Neural crest cell (in vitro differentiated cells): ENCODE measurements at regions not wholly inside any gene's neighbourhood (a gene's known extent, or its start where the extent isn't known, plus 50 kb on each side); places are given as distances from the start of the nearest gene placed in this dataset.

Experiments used
- DNase-seq: peaks from one replicate; pipeline ENCODE4 v3.0.0; 2021; ENCODE audit warnings: low read depth, mixed read lengths, low spot score
- H3K27ac Mint-ChIP-seq: one replicate; pipeline ENCODE4 v1.8.0; 2021; ENCODE audit warnings: mild to moderate bottlenecking, mixed read lengths; ENCODE audit not compliant: unreplicated experiment
- H3K27me3 Mint-ChIP-seq: 2 replicates; pipeline ENCODE4 v1.8.0; 2021; ENCODE audit warnings: low read depth, mild to moderate bottlenecking, mixed read lengths
- H3K36me3 Mint-ChIP-seq: 2 replicates; pipeline ENCODE4 v1.8.0; 2021; ENCODE audit warnings: low read depth, mild to moderate bottlenecking, mixed read lengths
- H3K4me1 Mint-ChIP-seq: 2 replicates; pipeline ENCODE4 v1.8.0; 2021; ENCODE audit warnings: mixed read lengths
- H3K4me3 Mint-ChIP-seq: one replicate; pipeline ENCODE4 v1.8.0; 2021; ENCODE audit warnings: mild to moderate bottlenecking, mixed read lengths
- H3K9me3 Mint-ChIP-seq: 2 replicates; pipeline ENCODE4 v1.8.0; 2021; ENCODE audit warnings: mixed read lengths
- CTCF ChIP-seq: fragments of 200-600 bp; sonication (generic); conservative IDR thresholded peaks from 2 replicates; pipeline ENCODE4 v1.5.0; 2021; ENCODE audit warnings: antibody characterized with exemption, mild to moderate bottlenecking

- peaks cover 2% of the 10 kb centered on the region for H3K27me3 Mint-ChIP-seq
- H3K9me3 Mint-ChIP-seq = no peaks in the 10 kb centered on the region
- H3K4me1 Mint-ChIP-seq = peaks cover 23% of the 10 kb centered on the region
- H3K27ac Mint-ChIP-seq = no peak overlapping the region
- DNase-seq = no peak
- no peak for TF ChIP-seq CTCF
- H3K36me3 Mint-ChIP-seq = no peaks in the 10 kb centered on the region
- H3K4me3 Mint-ChIP-seq = no peak overlapping the region
These were observed 214.6 kb upstream of the ECI2 start for GRCh38 chr6:4349931-4350330.

GRCh38 chr6:4349323-4349722 is 213.9 kb upstream of the ECI2 start:
- Mint-ChIP-seq H3K4me3 (no peak overlapping the region), H3K9me3 (no peaks in the 10 kb centered on the region), H3K27ac (no peak overlapping the region), H3K4me1 (peaks cover 23% of the 10 kb centered on the region), H3K36me3 (no peaks in the 10 kb centered on the region), H3K27me3 (peaks cover 2% of the 10 kb centered on the region)
- no peak for TF ChIP-seq CTCF
- no peak for DNase-seq

- H3K9me3 Mint-ChIP-seq = no peaks in the 10 kb centered on the region
- H3K4me3 Mint-ChIP-seq = no peak overlapping the region
- peaks cover 2% of the 10 kb centered on the region for H3K27me3 Mint-ChIP-seq
- H3K4me1 Mint-ChIP-seq = peaks cover 23% of the 10 kb centered on the region
- TF ChIP-seq CTCF = no peak
- H3K27ac Mint-ChIP-seq = no peak overlapping the region
- DNase-seq = no peak
- no peaks in the 10 kb centered on the region for H3K36me3 Mint-ChIP-seq
These were observed 213.2 kb upstream of the ECI2 start for GRCh38 chr6:4348462-4349112.

- H3K9me3 Mint-ChIP-seq = no peaks in the 10 kb centered on the region
- H3K27me3 Mint-ChIP-seq = peaks cover 2% of the 10 kb centered on the region
- TF ChIP-seq CTCF = no peak
These were observed 212.5 kb upstream of the ECI2 start for GRCh38 chr6:4347877-4348276.

GRCh38 chr6:4346659-4347333 is 211.4 kb upstream of the ECI2 start:
- Mint-ChIP-seq H3K4me3 (no peak overlapping the region), H3K27ac (no peak overlapping the region)
- no peak for TF ChIP-seq CTCF

More at GRCh38 chr6:4347877-4348276, 212.5 kb upstream of the ECI2 start:
- H3K4me3 Mint-ChIP-seq = no peak overlapping the region
- H3K36me3 Mint-ChIP-seq = no peaks in the 10 kb centered on the region
- H3K27ac Mint-ChIP-seq = no peak overlapping the region
- no peak for DNase-seq
- H3K4me1 Mint-ChIP-seq = peaks cover 23% of the 10 kb centered on the region

More at GRCh38 chr6:4346659-4347333, 211.4 kb upstream of the ECI2 start:
- peaks cover 16% of the 10 kb centered on the region for H3K4me1 Mint-ChIP-seq
- DNase-seq = no peak
- peaks cover 2% of the 10 kb centered on the region for H3K27me3 Mint-ChIP-seq
- no peaks in the 10 kb centered on the region for H3K36me3 Mint-ChIP-seq
- H3K9me3 Mint-ChIP-seq = no peaks in the 10 kb centered on the region
